GM19239 (cell line): ENCODE measurements at regions not wholly inside any gene's neighbourhood (a gene's known extent, or its start where the extent isn't known, plus 50 kb on each side); places are given as distances from the start of the nearest gene placed in this dataset.

Experiments
- DNase-seq: peaks from one replicate; pipeline ENCODE4 v3.0.0; 2011; ENCODE audit warnings: low spot score; ENCODE audit not compliant: insufficient read length
- FAIRE-seq: peaks from 2 replicates; lab custom pipeline; 2011; peaks lifted over from hg19 to GRCh38; lab: Jason Lieb, UNC

DNA sequence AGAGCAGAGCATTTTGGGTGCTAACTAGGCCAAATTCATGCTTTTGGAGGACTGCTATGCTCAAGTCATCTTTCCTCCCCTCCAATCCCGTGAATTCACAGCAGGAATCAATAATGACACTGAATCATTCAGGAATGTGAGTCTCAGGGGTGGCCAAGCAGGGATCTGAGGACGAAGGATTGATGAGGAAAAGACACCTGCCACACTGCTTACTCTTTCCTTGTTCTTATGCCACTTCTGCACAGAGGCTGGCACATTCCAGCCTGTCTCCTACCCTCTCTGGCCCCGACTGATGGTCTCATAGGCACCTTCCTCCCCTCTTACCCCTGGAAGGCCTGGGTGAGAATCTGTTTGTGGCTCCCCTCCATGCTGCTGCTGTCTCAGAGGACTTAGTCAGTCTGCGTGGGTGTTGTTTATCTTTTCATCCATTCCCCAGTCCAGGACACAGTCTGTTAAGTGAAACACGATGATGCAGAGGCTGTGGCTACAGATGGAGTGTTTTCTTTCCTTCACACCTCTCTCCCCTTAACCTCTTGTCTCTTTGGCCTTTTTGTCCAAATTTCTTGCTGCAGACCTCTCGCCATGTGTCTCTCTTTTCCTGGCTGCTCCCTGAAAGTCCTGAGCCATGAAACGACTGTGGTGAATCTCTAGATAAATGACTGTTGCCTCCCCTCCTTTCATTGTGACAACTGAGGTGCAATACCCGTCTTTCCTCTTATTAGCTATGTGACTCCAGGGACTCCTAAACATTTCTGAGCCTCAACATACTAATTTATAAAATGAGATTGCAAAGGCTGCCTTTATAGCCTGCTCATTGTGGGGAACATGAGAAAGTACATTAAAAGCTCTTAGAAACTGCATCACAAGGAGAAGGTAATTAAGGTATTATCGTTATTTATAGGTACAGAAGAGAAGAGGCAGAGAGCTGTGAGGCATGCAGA is 86.9 kb downstream of the RDH14 start:
- FAIRE-seq (no peak), DNase-seq (no peak)

DNA sequence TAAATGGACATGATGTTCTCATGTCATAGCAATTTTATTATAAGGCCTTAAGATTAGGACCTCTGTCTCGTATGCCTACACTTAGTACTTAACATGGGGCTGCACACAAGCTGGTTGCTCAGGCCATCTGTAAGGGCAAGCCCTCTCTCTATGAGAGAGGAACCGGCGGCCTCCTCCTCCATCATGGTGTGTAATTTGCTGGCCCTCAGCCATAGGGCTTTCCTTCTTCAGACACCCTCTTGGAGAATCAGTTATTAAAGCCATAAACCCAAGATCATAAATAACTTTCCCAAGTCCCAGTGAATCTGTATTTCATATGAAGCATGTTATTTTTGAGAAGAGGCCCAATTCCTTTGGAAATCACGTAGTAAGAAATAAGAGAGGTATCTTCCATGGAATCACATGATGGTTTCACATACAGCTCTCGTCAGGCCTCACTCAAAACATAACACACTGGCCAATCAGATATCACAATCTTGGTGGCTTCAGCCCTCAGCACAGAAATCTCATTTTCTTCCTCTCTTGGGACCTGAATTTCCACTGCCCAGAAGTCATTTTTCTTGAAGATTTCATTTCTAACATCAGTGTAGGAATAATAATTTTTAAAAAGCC is 92.6 kb downstream of the RDH14 start:
- FAIRE-seq: no peak
- DNase-seq: no peak

DNA sequence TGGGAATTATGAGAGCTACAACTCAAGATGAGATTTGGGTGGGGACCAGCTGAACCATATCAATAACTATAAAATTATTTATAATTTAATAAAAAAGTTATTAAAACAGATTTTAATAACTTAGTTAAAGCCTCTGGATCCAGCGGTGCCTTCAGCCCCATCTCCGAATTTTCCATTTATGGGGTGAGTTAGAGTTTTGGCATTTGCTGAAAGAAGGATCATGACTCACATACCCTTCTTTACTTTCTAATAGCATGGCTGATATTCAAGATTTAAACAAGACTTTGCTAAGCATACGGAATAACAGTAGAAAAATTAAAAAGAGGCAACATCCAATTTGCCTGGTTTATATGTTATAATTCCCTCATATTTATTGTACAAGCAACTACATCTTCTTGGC is 94.5 kb downstream of the RDH14 start:
- no peak for DNase-seq
- FAIRE-seq: no peak

DNA sequence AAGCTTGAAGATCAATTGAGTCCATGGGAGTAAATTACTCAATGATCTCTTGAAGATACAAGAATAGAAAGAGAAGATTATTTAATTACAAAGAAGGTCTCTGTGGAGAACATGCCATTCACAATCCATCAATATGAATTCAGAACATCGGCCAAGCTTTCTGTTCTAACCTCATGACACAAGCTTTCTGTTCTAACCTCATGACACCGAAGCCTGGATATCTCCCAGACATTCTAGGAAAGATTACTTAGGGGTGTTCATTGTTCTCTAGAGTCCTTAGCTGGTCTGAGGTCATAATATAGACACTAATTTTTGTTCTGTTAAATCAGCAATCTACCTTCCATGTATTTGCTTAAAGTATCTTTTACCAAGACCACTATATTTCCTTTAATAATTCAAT is 95.5 kb downstream of the RDH14 start:
- FAIRE-seq: no peak
- DNase-seq: no peak

DNA sequence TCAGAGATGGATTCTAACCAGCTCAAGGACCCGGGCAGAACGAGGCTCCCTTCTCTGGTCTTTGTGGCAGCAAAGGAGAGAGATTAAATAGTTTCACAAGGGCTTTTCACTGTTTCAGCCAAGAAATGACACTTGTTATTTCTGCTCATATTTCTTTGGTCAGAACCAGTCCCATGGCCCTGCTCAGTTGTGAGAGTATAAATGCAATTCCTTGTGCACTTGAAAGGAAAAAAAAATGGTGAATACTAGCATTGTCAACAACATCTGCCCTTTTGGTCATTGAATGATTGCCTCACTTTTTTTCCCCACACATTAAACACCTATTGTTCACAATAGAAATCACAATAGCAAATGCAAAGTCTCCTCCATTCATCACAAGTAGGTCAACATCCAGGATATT is 104.4 kb downstream of the RDH14 start:
- DNase-seq: no peak
- no peak for FAIRE-seq

DNA sequence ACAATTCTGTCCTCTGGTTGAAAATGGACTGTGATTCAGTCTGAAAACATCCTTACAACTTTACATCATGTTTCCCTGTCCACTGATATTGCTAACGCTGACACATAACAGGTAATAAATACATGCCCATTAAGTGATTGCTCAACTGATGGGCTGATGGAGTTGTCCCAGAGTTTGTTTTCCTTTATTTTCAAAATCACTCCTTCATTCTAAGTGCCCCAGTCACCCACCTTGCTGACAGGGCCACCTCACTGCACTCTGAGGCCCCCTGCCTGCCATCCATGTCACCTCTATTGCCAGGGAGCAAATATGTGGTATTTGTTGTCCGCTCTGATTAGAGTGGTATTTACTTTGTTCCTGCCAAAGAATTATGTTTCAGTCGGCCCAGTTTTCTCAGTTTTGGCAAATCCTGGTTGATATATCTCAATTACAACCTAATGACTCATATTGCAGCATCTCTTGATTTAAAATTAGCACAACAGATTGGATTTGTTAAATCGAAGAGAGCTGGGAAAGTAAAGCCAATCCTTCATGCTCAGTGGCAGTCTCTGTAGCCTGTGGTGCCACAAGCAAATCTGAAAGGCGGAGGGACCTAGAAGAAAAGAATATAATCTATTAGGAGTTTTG is 105.1 kb downstream of the RDH14 start:
- no peak for FAIRE-seq
- no peak for DNase-seq

DNA sequence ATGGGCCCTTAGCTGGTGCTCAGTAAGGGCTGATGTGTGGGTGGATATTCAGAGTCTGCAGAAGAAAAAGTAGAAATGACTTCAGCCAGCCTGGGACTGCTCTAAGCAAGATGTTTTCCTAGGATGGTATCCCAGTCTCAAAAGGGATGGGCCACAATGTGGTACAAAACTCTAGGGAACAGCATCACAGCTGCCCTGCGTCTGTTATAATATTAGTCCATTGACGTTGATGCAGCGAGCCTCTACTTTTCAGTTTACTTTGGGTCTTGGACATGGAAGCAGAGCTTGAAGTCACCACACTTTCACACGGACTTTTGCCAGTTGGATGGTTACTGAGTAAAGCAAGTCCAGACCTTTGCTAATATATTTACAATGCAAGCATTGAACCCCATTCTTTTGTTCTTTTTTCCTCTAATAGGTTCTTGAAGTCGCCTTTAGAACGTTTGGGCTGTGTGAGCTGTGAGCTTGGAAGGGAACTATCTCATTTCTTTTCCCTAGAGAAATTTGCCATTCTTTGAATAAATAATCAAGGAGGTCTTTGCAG is 105.7 kb downstream of the RDH14 start:
- no peak for DNase-seq
- FAIRE-seq: no peak

DNA sequence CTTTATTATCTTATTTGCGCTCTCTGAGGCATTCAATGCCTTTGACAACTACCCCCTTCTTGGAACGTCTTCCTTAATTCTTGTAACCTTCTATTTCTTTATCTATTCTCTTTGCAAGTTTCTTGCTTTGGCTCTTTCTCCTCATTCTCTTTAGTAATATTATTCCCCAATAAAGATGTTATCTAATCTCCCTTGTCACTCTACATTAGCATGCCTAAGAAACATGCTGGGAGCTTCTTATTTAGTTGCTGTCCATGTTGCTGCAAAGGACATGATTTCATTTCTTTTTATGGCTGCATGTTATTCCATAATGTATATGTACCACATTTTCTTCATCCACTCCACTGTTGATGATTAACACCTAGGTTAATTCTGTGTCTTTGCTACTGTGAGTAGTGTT is 113.7 kb downstream of the RDH14 start:
- DNase-seq (no peak), FAIRE-seq (no peak)

DNA sequence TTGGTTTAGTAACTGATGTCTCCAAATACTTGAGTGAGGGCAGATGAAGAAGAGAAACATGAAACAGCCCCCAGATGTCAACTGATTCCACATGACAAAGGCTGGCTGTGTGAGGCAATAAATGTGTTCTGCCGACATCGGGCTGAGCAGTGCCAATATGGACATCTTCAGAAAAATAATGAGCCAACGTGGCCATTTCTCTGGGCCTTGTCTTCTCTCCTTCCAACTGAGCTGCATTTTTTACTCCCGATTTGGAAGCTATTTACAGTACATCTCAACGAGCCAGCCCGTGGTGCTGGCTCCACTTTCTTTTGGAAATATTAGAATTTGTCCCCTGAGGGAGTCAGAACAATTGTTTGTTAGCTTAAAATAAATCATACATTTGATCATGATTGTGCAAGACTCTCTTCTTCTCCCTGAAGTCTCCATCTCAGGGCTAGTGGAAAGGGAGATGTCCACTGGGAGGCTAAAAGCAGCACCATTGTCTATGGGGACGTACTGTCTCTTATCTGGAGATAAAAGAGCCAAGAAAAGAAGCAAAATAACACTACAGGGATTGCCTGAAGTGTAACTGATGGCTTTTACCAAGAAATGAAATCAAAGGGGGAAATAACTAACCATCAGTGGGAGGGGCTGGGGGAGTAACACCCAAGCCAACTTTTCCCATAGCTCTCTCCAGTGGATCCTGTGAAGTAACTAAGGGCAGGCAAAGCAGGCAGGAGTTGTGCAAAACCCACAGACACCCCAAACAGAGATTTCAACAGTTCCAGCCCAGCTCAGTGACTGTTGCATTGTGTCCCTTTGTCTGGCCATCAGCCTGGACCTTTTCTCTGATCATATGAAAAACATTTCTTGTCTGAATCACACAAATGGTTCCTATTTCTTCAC is 114.8 kb downstream of the RDH14 start:
- no peak for DNase-seq
- FAIRE-seq: no peak

DNA sequence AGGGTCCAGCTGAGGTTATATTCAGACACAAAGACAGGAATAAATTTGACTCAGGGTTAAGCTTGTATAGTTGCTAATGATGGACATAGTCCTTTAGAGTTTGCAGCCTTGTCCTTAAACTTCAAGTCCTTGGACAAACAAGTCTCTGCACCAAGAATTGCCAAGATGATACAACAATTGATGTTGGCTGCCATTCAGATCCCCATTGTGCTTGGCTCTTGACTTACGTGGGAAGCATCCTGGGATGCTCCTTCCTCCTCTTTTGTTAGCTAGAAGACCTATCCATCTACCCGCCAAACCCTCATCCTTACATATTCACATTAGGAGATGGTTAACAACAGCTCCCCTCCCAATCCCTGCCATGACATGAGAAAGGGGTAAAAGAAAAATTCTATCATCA is 115.6 kb downstream of the RDH14 start:
- DNase-seq (no peak), FAIRE-seq (no peak)

DNA sequence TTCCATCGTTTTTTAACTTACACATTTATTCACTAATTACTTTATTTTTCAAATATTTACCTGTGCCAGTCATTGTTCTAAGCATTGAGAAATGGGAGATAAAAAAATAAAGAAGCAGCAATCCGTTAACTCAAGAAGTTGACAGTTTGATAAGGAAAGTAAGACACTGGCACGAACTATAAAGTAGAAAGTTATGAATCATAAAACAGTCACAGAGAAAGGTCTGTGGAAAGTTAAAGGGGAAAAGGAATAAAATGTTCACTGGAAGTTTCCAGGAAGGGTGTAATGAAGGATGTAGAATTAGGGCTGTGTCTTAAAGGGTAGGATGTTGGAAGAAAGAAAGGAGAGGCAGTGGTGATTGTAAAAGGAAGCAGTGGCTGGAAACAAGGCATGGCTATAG is 118.9 kb downstream of the RDH14 start:
- no peak for DNase-seq
- no peak for FAIRE-seq

DNA sequence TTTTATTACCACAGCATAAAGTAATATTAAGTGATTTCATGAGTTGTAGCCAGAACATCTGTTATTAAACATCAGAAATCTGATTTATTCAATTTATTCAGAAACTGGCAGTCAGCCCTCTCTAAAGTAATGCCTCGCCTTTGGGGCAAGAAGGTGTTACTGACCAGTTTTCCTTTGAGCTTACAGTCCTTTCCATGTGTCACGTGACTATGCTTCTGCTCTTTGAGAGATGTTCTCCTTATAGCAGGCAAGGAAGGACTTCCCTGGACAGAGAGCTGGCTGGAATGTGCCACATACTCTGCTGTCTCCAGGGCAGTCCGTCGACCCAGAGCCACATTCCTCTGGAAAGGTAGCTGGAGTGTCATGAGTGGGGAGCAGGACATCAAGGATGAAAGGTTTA is 119.7 kb downstream of the RDH14 start:
- FAIRE-seq: no peak
- no peak for DNase-seq

DNA sequence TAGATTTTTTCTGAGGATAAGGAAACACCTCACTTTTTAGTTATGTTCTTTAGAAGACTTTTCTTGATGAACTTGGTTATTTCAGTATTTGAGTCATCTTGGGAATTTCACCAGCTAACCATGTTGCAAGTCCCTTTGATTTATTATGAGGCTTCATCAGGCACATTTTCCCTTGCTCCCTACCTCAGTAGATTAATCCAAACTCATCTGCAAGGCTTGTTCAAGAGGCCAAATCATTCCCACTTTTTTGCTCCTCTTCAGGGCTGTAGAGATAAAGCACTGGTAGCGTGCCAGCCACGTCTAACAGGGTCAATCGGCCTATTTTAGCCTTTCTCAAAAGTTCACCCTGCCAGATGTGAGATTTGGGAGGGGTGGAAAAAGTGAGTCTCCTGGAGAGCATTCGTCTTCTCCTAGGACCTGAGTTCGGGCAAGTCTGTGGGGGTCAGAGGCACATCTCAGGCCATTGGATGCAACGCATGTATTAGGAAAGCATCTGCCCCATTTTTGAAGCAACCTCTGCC is 120.3 kb downstream of the RDH14 start:
- no peak for FAIRE-seq

DNA sequence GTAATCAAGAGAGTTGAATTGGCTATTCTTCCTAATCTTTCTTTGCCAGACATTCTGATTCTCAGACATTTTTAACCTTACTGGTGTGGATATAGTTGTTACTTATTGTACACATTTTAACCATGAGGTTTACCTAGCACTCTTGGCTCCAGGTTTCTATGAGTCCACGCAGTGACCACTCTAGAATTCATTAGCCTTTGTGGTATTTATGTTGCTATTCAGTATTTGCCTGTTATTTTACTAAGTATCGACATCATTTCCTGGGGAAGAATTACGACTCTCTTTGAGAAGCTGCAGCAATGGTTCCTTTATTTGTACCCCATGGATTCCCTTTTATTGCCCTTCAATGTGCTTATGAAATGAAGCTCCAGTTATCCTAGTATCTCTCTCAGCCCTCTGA is 120.7 kb downstream of the RDH14 start:
- no peak for FAIRE-seq
- DNase-seq: no peak

More for the DNA sequence above, 120.3 kb downstream of the RDH14 start:
- no peak for DNase-seq

DNA sequence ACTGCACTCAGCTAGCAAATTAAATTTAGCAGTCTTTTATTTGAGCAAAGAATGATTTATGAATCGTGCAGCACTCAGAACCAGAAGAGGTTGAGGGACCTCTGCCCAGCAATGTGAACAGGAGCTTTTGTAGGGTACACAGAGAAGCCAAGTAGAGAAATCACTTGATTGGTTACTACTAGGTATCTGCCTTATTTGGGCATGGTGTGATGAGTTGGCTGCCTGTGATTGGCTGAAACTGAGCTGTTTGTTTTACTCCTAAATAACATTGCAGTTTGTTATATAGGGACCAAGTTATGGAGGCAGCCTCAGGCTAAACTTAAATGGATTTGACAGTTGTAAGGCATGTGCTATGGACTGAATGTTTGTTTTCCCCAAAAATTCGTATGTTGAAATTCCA is 122.5 kb downstream of the RDH14 start:
- DNase-seq: no peak
- no peak for FAIRE-seq

DNA sequence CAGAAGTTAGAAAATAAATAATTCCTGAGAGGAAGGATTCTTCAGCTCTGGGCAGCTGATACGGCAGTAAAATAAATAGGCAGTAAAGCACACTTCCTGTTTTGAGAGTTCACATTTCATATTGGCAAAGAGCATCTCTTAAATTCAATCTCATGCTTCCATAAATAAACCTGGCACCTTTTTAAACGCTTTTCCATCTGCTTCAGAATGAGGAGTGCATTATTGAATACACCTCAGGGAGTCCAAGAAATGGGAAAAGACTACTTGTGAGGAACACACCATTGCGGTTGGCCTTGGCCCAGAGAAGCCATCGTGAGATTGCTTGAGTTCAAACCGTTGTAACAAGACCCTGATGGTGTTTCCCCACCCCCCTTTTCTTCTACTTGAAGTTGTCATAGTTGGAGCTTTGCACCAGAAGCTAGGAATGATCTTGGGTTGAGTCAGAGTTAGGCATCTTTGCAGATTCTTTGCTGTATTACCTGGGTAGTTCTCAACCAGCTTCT is 123.9 kb downstream of the RDH14 start:
- FAIRE-seq (no peak), DNase-seq (no peak)

DNA sequence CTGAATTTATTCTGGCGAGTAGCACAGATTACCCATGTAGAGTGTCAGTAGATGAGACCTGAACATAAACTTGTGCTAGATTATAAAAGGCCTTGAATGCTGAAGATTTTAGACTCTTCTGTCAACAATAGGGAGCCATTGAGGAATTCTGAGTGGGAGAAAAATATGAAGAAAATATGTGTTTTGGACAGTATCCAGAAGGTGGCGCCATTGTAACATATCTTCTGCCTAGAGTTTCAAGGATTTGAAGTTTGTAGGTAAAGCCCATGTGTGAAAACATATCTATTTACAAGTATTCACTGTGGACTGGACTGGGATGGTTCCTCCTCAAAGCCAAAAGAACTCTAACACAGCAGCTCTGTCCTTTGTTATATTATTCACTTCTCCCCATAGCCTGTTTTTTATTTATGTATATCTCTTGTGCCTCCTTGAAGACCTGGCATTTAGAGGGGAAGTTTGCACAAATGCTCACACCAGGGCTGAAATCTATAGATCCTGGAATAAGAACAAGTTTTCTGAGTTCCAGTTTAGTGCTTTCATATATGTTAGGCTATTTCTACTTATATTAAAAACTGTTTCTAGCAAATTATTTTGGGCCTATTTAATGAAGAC is 124.9 kb downstream of the RDH14 start:
- FAIRE-seq (peak; percentile 18), DNase-seq (no peak)

DNA sequence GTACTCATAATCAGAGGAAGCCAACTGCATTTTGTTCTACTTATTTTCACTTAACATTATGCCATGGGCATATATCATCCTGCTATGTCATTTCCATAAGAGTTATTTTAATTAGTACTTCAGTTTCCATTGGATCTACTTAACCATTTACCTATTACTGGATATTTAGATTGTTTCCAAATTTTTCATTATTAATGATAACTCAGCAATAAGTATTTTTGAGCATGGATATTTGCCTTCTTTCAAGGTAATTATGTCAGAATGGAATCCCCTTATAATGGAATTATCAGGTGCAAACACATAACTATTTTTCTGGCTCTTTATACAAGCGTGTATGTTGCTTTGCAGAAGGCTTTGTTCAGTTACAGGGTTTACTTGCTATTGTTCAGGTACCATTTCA is 126.6 kb downstream of the RDH14 start:
- no peak for FAIRE-seq

DNA sequence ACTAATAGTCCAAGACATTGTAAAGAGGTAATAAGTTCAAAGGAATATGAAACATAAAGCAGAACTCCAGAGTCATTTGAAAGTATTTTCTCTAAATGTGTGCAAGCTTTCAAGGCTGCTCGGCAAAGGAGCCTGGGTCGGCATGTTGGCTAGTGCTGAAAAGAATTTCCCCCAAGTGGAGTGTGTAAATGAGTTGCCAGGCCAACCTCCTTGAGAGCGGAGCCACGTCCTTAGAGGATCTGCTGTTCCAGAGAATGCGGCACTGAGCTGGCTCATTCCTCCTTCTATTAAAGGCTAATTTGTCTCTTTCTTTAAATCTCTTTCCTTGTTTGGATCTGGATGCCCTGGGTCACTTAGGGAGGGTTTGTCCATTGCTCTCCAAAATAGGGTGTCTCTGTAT is 127.5 kb downstream of the RDH14 start:
- FAIRE-seq (no peak), DNase-seq (no peak)

More for the DNA sequence above, 126.6 kb downstream of the RDH14 start:
- no peak for DNase-seq
